Keratinocyte (primary cell): ENCODE measurements at regions not wholly inside any gene's neighbourhood (a gene's known extent, or its start where the extent isn't known, plus 50 kb on each side); places are given as distances from the start of the nearest gene placed in this dataset.

Experiments used
- DNase-seq: peaks from one replicate; pipeline ENCODE4 v3.0.0-alpha.2; 2011; ENCODE audit warnings: low read depth, missing footprints, low spot score
- FAIRE-seq: peaks from 2 replicates; lab custom pipeline; 2011; peaks lifted over from hg19 to GRCh38; lab: Jason Lieb, UNC
- H2AFZ ChIP-seq: 2 replicates; pipeline ENCODE4 v1.6.0; 2012; ENCODE audit warnings: low read length, control low read depth, inconsistent platforms; ENCODE audit not compliant: control insufficient read depth
- H3K27ac ChIP-seq: 2 replicates; pipeline ENCODE4 v1.5.1; 2011; ENCODE audit warnings: low read length; ENCODE audit not compliant: control insufficient read depth, insufficient read depth
- H3K27me3 ChIP-seq: 3 replicates; pipeline ENCODE4 v1.6.0; 2011; ENCODE audit warnings: low read length; ENCODE audit not compliant: control insufficient read depth, insufficient read depth; ENCODE audit errors: extremely low read depth
- H3K36me3 ChIP-seq, 2 experiments: 2 replicates in 1 of 2; 3 replicates in 1 of 2; pipeline ENCODE4 v1.5.1; 2011; ENCODE audit warnings: low read length in 2 of 2, mild to moderate bottlenecking in 1 of 2; ENCODE audit not compliant: control insufficient read depth in 2 of 2, insufficient read depth in 2 of 2; ENCODE audit errors: extremely low read depth in 1 of 2
- H3K4me1 ChIP-seq: 3 replicates; pipeline ENCODE4 v1.5.1; 2011; ENCODE audit warnings: low read length; ENCODE audit not compliant: control insufficient read depth, insufficient read depth; ENCODE audit errors: extremely low read depth
- H3K4me2 ChIP-seq: 3 replicates; pipeline ENCODE4 v1.6.0; 2011; ENCODE audit warnings: low read depth, low read length; ENCODE audit not compliant: control insufficient read depth, insufficient read depth; ENCODE audit errors: extremely low read depth
- H3K4me3 ChIP-seq, 3 experiments: fragments of 200-600 bp in 1 of 3; sonication (generic) in 1 of 3; 2 replicates in 2 of 3; 3 replicates in 1 of 3; pipeline ENCODE4 v1.5.1; 2011 to 2016; ENCODE audit warnings: low read length in 3 of 3, mild to moderate bottlenecking in 3 of 3, control low read depth in 2 of 3, inconsistent platforms in 1 of 3, low read depth in 1 of 3, mixed read lengths in 1 of 3, mixed run types in 1 of 3, moderate library complexity in 1 of 3; ENCODE audit not compliant: control insufficient read depth in 2 of 3, insufficient read depth in 2 of 3; ENCODE audit errors: extremely low read depth in 1 of 3
- H3K79me2 ChIP-seq: 2 replicates; pipeline ENCODE4 v1.6.0; 2012; ENCODE audit warnings: low read length; ENCODE audit not compliant: control insufficient read depth, insufficient read depth
- H3K9ac ChIP-seq: 3 replicates; pipeline ENCODE4 v1.6.0; 2011; ENCODE audit warnings: low read length; ENCODE audit not compliant: control insufficient read depth, insufficient read depth; ENCODE audit errors: extremely low read depth
- H3K9me1 ChIP-seq: 3 replicates; pipeline ENCODE4 v1.6.0; 2011; ENCODE audit warnings: low read length; ENCODE audit not compliant: control insufficient read depth, insufficient read depth; ENCODE audit errors: extremely low read depth
- H3K9me3 ChIP-seq: 2 replicates; pipeline ENCODE4 v1.5.1; 2012; ENCODE audit warnings: low read depth, low read length; ENCODE audit not compliant: control insufficient read depth
- H4K20me1 ChIP-seq: 3 replicates; pipeline ENCODE4 v1.6.0; 2011; ENCODE audit warnings: low read length; ENCODE audit not compliant: control insufficient read depth, insufficient read depth; ENCODE audit errors: extremely low read depth
- CTCF ChIP-seq, 3 experiments: IDR thresholded peaks in 1 of 3; conservative IDR thresholded peaks in 1 of 3; optimal IDR thresholded peaks in 1 of 3; 2 replicates in 2 of 3; 3 replicates in 1 of 3; pipeline versions ENCODE3 to v1.5.1; 2011; ENCODE audit warnings: low read length in 3 of 3, mild to moderate bottlenecking in 3 of 3, moderate library complexity in 2 of 3, control low read depth in 1 of 3, inconsistent platforms in 1 of 3; ENCODE audit not compliant: insufficient read depth in 2 of 3; ENCODE audit errors: extremely low read depth in 1 of 3
- EZH2 ChIP-seq: IDR thresholded peaks from one replicate; pipeline ENCODE4 v1.6.1; 2012; ENCODE audit warnings: inconsistent platforms, mild to moderate bottlenecking, low read length, moderate library complexity
- dilution Hi-C: fragments of 300-500 bp; cut with MboI; formaldehyde crosslinking; loops from one replicate; pipeline ENCODE4 v1.7.0; 2020; ENCODE audit warnings: low sequenced_read_pairs; ENCODE audit not compliant: extremely low pct_ligation_motif_present

DNA sequence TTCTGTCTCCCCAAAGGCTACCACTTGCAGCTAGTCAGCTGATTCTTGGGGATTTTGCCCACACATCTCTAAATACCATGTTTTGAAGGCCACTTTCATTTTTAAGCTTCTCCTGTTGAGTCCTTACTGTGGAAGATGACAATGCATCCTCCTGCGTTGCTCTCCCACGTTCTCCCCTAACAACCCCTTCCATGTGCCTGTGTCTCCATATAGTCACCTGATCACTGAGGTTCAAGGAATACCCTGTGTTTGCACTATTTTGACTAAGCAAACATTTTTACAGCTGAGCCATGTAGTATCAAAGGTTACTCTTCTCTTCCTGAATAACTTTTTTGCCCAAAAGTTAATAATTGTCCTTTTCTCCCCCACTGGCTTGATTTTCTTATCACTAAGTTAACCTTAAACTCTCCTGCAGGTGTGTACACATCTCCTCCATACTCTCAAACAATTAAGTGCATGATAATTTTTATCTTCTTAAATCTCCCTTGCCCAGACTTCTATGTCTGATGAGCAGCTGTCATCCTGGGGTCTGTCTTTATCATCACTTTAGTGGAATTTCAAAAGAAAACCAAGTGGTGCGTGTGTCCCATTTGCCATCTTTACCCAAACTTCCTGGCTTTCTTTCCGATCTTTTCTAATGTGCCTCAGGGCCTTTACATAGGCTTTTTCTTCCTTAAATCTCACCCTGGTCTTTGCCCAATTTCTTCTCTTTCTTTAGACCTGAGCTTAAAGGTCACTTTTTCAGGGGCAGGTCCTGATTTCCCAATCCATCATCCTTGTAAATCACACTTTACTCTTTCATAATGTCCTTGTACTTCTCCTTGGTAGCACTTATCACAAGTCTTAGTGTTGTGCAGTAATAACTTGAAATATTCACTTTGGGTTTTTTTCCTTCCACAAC is 85.2 kb upstream of the SPATS2L start:
- H3K9me1 ChIP-seq: no peaks in the 10 kb centered on the region
- H3K9ac ChIP-seq: no peak overlapping the region
- no peak for DNase-seq
- no peaks in the 10 kb centered on the region for H3K79me2 ChIP-seq
- no peaks in the 10 kb centered on the region for H3K27me3 ChIP-seq
- H3K36me3 ChIP-seq: no peaks in the 10 kb centered on the region
- dilution Hi-C loops: no loop called here
- H3K4me1 ChIP-seq: no peaks in the 10 kb centered on the region
- no peak overlapping the region for H3K4me2 ChIP-seq
- H3K9me3 ChIP-seq: no peaks in the 10 kb centered on the region
- H2AFZ ChIP-seq: no peak overlapping the region
- no peak overlapping the region for H3K4me3 ChIP-seq
- FAIRE-seq: no peak
- TF ChIP-seq CTCF (optimal IDR thresholded peaks at IDR 0.05 in 1 of 3, IDR thresholded peaks at IDR 0.05 in 1 of 3, conservative IDR thresholded peaks at IDR 0.05 in 1 of 3; ENCODE audit: extremely low read depth in 1 of 3, insufficient read depth in 2 of 3, low read length in 3 of 3): no peak
- no peak for TF ChIP-seq EZH2
- H3K27ac ChIP-seq: no peak overlapping the region
- H4K20me1 ChIP-seq: no peaks in the 10 kb centered on the region

DNA sequence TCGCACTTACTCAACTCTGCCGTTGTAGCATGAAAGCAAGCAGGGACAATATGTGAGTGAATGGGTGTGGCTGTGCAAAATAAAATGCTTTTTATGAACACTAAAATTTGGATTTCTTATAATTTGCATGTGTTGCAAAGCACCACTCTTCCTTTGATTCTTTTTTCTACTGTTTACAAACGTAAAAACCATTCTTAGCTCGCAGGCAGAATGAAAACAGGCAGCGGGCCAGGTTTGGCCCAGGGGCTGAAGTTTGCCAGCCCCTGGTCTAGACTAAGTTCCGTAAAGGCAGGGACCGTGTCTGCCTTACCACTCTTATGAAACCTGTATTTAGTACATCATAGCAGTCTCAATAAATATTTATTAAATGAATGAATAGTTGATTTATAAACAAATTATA is 83.7 kb upstream of the SPATS2L start:
- DNase-seq (no peak), FAIRE-seq (no peak)
- no peaks in the 10 kb centered on the region for H3K9me1 ChIP-seq
- no peak overlapping the region for H3K4me2 ChIP-seq
- H3K4me1 ChIP-seq: no peaks in the 10 kb centered on the region
- no peaks in the 10 kb centered on the region for H3K9me3 ChIP-seq
- no peaks in the 10 kb centered on the region for H3K36me3 ChIP-seq
- H3K79me2 ChIP-seq: no peaks in the 10 kb centered on the region
- no peak overlapping the region for H3K9ac ChIP-seq
- TF ChIP-seq CTCF (optimal IDR thresholded peaks at IDR 0.05 in 1 of 3, IDR thresholded peaks at IDR 0.05 in 1 of 3, conservative IDR thresholded peaks at IDR 0.05 in 1 of 3; ENCODE audit: extremely low read depth in 1 of 3, insufficient read depth in 2 of 3, low read length in 3 of 3) (no peak), EZH2 (no peak)
- H3K27ac ChIP-seq: no peak overlapping the region
- no peak overlapping the region for H2AFZ ChIP-seq
- no peak overlapping the region for H3K4me3 ChIP-seq
- no peaks in the 10 kb centered on the region for H4K20me1 ChIP-seq
- H3K27me3 ChIP-seq: no peaks in the 10 kb centered on the region
- dilution Hi-C loops: no loop called here
